ENCODE measurements at regions not wholly inside any gene's neighbourhood (a gene's known extent, or its start where the extent isn't known, plus 50 kb on each side); places are given as distances from the start of the nearest gene placed in this dataset.
A peak's percentile ranks its signal among the peaks of the same experiment; 100 is the strongest.

- no peak overlapping the region for H3K4me3 ChIP-seq (ENCODE audit: low read depth, low read length)
These were observed 170.3 kb upstream of the KIT start for GRCh38 chr4:54487491-54487890.

- H3K4me3 ChIP-seq (ENCODE audit: low read depth, low read length): no peak overlapping the region
These were observed 163.9 kb upstream of the KIT start for GRCh38 chr4:54493862-54494261.

- no peak overlapping the region for H3K4me3 ChIP-seq (ENCODE audit: low read depth, low read length)
These were observed 162.7 kb upstream of the KIT start for GRCh38 chr4:54495091-54495490.

GRCh38 chr4:54495641-54496040 lies 162.1 kb upstream of the KIT start:
- H3K4me3 ChIP-seq (ENCODE audit: low read depth, low read length): no peak overlapping the region

- H3K4me3 ChIP-seq (ENCODE audit: low read depth, low read length): no peak overlapping the region
These were observed 161.3 kb upstream of the KIT start for GRCh38 chr4:54496412-54496811.

- H3K4me3 ChIP-seq (ENCODE audit: low read depth, low read length): no peak overlapping the region
These were observed 159.8 kb upstream of the KIT start for GRCh38 chr4:54497947-54498346.

- H3K4me3 ChIP-seq (ENCODE audit: low read depth, low read length): no peak overlapping the region
These were observed 159.1 kb upstream of the KIT start for GRCh38 chr4:54498661-54499111.

- no peak overlapping the region for H3K4me3 ChIP-seq (ENCODE audit: low read depth, low read length)
These were observed 158.3 kb upstream of the KIT start for GRCh38 chr4:54499308-54500074.

GRCh38 chr4:54505362-54505761 lies 152.4 kb upstream of the KIT start:
- H3K4me3 ChIP-seq (ENCODE audit: low read depth, low read length): no peak overlapping the region

- H3K4me3 ChIP-seq (ENCODE audit: low read depth, low read length): no peak overlapping the region
These were observed 151.8 kb upstream of the KIT start for GRCh38 chr4:54505996-54506395.

- no peak overlapping the region for H3K4me3 ChIP-seq (ENCODE audit: low read depth, low read length)
These were observed 148.7 kb upstream of the KIT start for GRCh38 chr4:54509057-54509456.

GRCh38 chr4:54513204-54513603 lies 144.6 kb upstream of the KIT start:
- no peak overlapping the region for H3K4me3 ChIP-seq (ENCODE audit: low read depth, low read length)

GRCh38 chr4:54513741-54514140 lies 144.0 kb upstream of the KIT start:
- H3K4me3 ChIP-seq (ENCODE audit: low read depth, low read length): no peak overlapping the region

- H3K4me3 ChIP-seq (ENCODE audit: low read depth, low read length): no peak overlapping the region
These were observed 141.1 kb upstream of the KIT start for GRCh38 chr4:54516556-54517215.

GRCh38 chr4:54517781-54518444 lies 139.8 kb upstream of the KIT start:
- H3K4me3 ChIP-seq (ENCODE audit: low read depth, low read length): no peak overlapping the region

- no peak overlapping the region for H3K4me3 ChIP-seq (ENCODE audit: low read depth, low read length)
These were observed 132.2 kb upstream of the KIT start for GRCh38 chr4:54525602-54526001.

GRCh38 chr4:54526560-54526959 lies 131.2 kb upstream of the KIT start:
- H3K4me3 ChIP-seq (ENCODE audit: low read depth, low read length): no peak overlapping the region

GRCh38 chr4:54527532-54527931 lies 130.2 kb upstream of the KIT start:
- H3K4me3 ChIP-seq (ENCODE audit: low read depth, low read length): no peak overlapping the region

- H3K4me3 ChIP-seq (ENCODE audit: low read depth, low read length): peak overlapping the region; percentile 28
These were observed 118.2 kb upstream of the KIT start for GRCh38 chr4:54539500-54540029.

GRCh38 chr4:54540931-54541330 lies 116.8 kb upstream of the KIT start:
- H3K4me3 ChIP-seq (ENCODE audit: low read depth, low read length): no peak overlapping the region

GRCh38 chr4:54541426-54542118 lies 116.2 kb upstream of the KIT start:
- no peak overlapping the region for H3K4me3 ChIP-seq (ENCODE audit: low read depth, low read length)

All from iPS-11a (cell line).